Lower leg skin (tissue), 4 donors: ENCODE measurements at regions not wholly inside any gene's neighbourhood (a gene's known extent, or its start where the extent isn't known, plus 50 kb on each side); places are given as distances from the start of the nearest gene placed in this dataset.

Source experiments
- DNase-seq, 2 donors: peaks; one replicate each; pipeline ENCODE4 v3.0.0-alpha.2; 2019; ENCODE audit warnings: low spot score in 2 of 2
- H3K4me3 ChIP-seq: fragments of 200-600 bp; sonication (generic); 2 replicates; pipeline ENCODE4 v1.5.1; 2017; ENCODE audit warnings: mild to moderate bottlenecking, low read depth; ENCODE audit not compliant: poor library complexity, severe bottlenecking
- POLR2A ChIP-seq, 2 donors: fragments of 450-650 bp; IDR thresholded peaks; one replicate each; pipeline ENCODE4 v1.6.1; 2016 to 2017; ENCODE audit warnings: antibody characterized with exemption in 2 of 2, mild to moderate bottlenecking in 1 of 2, moderate library complexity in 1 of 2
- WGBS, 2 donors: methylation state at CpG; one replicate each; pipeline ENCODE4 v1.1.5; 2018; 5-methylcytosine and 5-hydroxymethylcytosine counted together
- intact Hi-C: fragments of 100-400 bp; cut with DNase I; formaldehyde crosslinking; loops from one replicate; pipeline ENCODE4 v1.15.0; 2023; ENCODE audit warnings: low total_unique reads
- TF ChIP-seq, protein P1 (sequence below), 3 donors: fragments of 450-650 bp; IDR thresholded peaks; one replicate each; pipeline ENCODE4 v1.5.1; 2016; ENCODE audit warnings: antibody characterized with exemption in 3 of 3, mild to moderate bottlenecking in 3 of 3, moderate library complexity in 2 of 3

GRCh38 chr6:133631421-133631820, 257.5 kb upstream of the TCF21 start:
- no peak overlapping the region for H3K4me3 ChIP-seq
- TF ChIP-seq POLR2A (IDR thresholded peaks at IDR 0.05): no peak
- no peak for DNase-seq
- intact Hi-C loops: no loop called here
- WGBS, 2 donors: 38 to 45% methylated on average over 1 of the region's 1 CpG

DNA sequence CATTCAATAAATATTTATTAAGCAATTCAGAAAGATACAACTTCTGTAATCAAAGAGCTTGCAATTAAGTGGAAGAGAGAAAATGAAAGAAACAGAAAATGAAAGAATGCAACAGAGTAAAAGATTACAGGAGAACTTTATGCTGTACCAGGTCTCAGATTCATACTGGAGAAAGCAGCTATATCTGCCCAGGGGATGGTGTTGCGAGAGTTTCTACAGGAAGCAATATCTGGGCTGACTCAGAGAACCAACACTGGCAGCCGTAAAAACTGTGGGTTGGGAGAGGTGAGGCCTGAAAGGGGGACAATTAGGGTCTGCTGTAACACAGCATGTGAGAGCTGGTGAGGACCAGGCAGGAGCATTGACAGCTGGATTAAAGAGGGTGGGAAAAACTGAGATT, 256.7 kb upstream of the TCF21 start:
- TF ChIP-seq, protein P1, sequence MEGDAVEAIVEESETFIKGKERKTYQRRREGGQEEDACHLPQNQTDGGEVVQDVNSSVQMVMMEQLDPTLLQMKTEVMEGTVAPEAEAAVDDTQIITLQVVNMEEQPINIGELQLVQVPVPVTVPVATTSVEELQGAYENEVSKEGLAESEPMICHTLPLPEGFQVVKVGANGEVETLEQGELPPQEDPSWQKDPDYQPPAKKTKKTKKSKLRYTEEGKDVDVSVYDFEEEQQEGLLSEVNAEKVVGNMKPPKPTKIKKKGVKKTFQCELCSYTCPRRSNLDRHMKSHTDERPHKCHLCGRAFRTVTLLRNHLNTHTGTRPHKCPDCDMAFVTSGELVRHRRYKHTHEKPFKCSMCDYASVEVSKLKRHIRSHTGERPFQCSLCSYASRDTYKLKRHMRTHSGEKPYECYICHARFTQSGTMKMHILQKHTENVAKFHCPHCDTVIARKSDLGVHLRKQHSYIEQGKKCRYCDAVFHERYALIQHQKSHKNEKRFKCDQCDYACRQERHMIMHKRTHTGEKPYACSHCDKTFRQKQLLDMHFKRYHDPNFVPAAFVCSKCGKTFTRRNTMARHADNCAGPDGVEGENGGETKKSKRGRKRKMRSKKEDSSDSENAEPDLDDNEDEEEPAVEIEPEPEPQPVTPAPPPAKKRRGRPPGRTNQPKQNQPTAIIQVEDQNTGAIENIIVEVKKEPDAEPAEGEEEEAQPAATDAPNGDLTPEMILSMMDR (IDR thresholded peaks at IDR 0.05): no peak
- TF ChIP-seq POLR2A (IDR thresholded peaks at IDR 0.05): no peak
- WGBS, 2 donors: 63 to 70% methylated on average over 2 of the region's 2 CpGs
- intact Hi-C loops: no loop called here

DNA sequence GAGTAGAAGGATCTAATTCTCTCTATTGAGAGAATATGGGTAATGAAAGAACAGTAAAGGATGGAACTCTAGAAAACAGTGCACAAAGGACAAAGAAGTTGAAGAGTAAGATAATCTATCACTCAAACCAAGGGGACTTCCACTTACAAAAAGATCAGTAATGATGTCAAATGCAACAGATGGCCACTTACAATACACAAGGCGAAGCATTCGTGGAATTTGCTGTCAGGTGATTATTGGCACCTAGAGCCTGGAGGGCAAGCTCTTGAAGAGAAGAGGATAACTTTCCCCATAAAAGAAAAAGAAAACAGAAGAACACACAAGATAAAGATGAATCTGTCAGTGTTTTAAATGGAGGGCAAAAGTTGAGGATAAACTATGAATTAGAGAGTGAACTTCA, 256.0 kb upstream of the TCF21 start:
- intact Hi-C loops: no loop called here
- TF ChIP-seq, protein P1 (IDR thresholded peaks at IDR 0.05): no peak
- TF ChIP-seq POLR2A (IDR thresholded peaks at IDR 0.05): no peak
- 71 to 74% methylated on average over 2 of the region's 2 CpGs for WGBS, 2 donors
- no peak for DNase-seq
- H3K4me3 ChIP-seq: no peak overlapping the region

More for the DNA sequence above, 256.7 kb upstream of the TCF21 start:
- no peak for DNase-seq
- H3K4me3 ChIP-seq: no peak overlapping the region

GRCh38 chr6:133634474-133634873, 254.4 kb upstream of the TCF21 start:
- 79 to 87% methylated on average over 3 of the region's 3 CpGs for WGBS, 2 donors

DNA sequence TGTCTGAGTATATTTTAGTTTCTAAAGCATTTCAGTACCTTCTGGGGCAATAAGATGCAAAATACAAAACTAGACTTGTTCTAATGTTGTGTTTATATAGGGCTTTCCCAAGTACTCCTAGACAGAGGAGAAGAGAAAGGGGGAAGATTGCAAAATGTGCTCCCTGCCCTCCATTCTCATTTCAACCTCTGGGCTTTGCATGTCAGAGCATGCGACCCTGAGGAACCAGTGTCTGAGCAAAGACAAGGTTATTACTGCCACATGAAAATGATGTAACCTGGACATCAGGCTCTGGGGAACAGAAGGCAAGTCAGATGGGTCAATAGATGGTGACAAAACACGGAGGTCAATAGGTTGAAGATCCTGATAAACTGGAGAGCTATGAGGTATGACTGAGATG, 253.5 kb upstream of the TCF21 start:
- no peak overlapping the region for H3K4me3 ChIP-seq
- DNase-seq: no peak
- intact Hi-C loops: no loop called here
- 63 to 69% methylated on average over 2 of the region's 2 CpGs for WGBS, 2 donors
- no peak for TF ChIP-seq POLR2A (IDR thresholded peaks at IDR 0.05)
- TF ChIP-seq, protein P1 (IDR thresholded peaks at IDR 0.05): no peak

More at GRCh38 chr6:133634474-133634873, 254.4 kb upstream of the TCF21 start:
- intact Hi-C loops: no loop called here
- no peak for TF ChIP-seq POLR2A (IDR thresholded peaks at IDR 0.05)
- TF ChIP-seq, protein P1 (IDR thresholded peaks at IDR 0.05): no peak
- H3K4me3 ChIP-seq: no peak overlapping the region
- no peak for DNase-seq

GRCh38 chr6:133637436-133637835, 251.5 kb upstream of the TCF21 start:
- DNase-seq: no peak
- TF ChIP-seq POLR2A (IDR thresholded peaks at IDR 0.05): no peak
- TF ChIP-seq, protein P1 (IDR thresholded peaks at IDR 0.05): no peak
- intact Hi-C loops: no loop called here
- no peak overlapping the region for H3K4me3 ChIP-seq
- WGBS, 2 donors: 66 to 74% methylated on average over 2 of the region's 2 CpGs
